Head of caudate nucleus (tissue), 42 donors: ENCODE measurements at regions not wholly inside any gene's neighbourhood (a gene's known extent, or its start where the extent isn't known, plus 50 kb on each side); places are given as distances from the start of the nearest gene placed in this dataset.
"Not testable (repeated sequence)": the region's sequence is repeated elsewhere in the genome, so short reads cannot be mapped to it uniquely, and the experiment has no call there.

Experiments
- DNase-seq, 42 donors: peaks; one replicate each; pipeline versions ENCODE4 v3.0.0 to v3.0.0-alpha.2; 2020 to 2021; ENCODE audit warnings: mixed read lengths in 7 of 42
- intact Hi-C: fragments of 100-400 bp; cut with DNase I; formaldehyde crosslinking; loops from one replicate; pipeline ENCODE4 v1.15.0; 2022

- DNase-seq, result no peak
- intact Hi-C loops, result no loop called here
These were observed 107.9 kb upstream of the RAB4A start for GRCh38 chr1:229162825-229163515.

GRCh38 chr1:229164348-229164747, 106.6 kb upstream of the RAB4A start:
- no peak for DNase-seq
- intact Hi-C loops, result no loop called here

DNA sequence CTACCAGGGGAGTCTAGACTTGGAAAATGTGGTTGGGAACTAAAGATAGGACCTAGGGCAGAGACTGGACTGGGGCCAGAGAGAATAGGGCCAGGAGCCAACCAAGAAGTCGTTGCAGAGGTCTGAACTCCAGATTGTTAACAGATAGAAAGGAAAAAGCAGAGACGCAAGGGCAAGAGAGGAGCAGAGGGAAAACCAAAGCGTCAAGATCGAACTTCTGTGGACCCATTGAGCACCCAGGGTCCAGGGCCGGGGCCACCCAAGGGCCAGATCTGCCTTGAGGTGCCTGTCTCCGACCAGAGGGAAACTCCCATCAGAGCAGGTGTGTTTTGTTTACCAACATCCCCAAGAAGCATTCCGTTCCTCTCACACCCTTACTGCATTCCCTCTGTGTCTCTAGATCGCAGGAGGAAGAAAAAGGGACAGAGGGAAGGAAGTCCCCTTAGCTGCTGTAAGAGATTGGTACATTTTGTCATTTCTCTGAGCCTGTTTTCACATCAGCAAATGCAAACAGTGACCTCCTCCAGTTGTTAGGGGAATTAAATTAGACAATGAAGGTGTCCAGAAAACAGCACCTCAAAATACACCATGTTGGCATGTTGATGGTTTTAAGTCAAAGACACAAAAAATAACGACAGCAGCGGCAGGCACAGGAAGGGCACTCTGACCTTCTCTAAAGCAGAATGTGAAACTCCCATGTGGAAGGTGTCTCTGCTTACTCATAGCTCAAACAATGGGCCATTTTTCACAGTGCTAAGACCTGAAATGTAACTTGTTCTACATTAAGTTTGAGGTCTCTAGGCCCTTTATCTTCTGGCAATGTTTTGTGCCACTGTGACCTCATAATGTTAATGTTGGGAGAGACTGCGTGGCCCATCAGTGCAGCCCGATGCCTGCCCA, 105.8 kb upstream of the RAB4A start:
- DNase-seq, result no peak
- intact Hi-C loops, result no loop called here

- intact Hi-C loops, result no loop called here
- no peak for DNase-seq
These were observed 103.6 kb upstream of the RAB4A start for GRCh38 chr1:229167318-229167717.

GRCh38 chr1:229169399-229169798, 101.5 kb upstream of the RAB4A start:
- no peak for DNase-seq
- intact Hi-C loops, result no loop called here

DNA sequence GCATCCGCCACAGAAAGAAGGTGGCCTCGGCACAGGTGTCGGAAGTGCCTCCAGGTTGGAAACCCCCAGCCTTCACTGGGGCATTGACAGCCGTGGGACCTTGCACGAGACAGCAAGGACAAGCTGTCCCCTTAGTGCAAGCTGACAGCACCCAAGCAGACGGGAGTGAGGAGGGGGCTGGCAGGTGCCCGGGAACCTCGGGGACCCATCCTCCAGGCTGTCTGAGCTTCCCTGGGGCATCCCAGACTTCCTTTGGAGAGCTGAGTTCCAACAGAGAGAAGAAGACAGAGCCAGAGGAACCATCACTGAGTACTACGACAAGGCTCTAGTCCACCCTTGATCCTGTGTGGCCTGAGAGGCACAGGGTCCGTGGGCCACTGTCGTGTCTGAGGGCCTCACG, 100.6 kb upstream of the RAB4A start:
- DNase-seq, result no peak
- intact Hi-C loops, result no loop called here

DNA sequence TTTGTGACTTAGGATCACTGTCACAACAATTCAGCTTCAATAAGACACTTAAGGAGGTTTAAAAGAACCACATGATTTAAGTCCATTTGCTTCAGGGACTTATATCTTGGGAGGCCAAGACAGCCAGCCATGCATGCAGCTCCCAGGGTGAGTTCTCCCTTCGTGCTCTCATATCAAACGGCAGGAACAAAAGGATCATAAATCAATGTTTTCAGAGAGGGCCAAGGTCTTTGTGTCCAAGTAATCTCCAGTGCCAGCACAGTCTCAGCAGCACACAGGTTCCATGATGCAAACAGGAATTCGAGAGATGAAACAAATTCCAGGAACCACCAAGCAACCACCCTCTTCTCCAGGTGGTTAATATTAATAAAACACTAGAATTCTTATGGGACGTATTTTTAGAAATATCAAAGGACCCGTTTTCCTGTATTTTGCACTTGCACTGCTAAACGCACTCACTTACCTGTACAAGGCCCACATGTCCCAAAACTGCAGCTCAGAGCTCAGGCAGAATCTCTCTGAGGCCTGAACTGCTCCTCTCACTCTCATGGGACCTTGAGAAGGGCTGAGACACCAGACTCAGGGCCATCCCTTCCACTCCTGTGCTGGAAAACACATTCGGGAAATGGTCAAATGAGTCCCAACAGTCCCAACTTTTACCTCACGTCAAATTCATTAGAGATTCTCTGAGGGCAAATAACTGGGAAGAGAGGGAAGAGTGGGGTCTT, 100.0 kb upstream of the RAB4A start:
- intact Hi-C loops, result no loop called here
- DNase-seq, result no peak

GRCh38 chr1:229171934-229172333, 99.0 kb upstream of the RAB4A start:
- no peak for DNase-seq
- intact Hi-C loops, result no loop called here

DNA sequence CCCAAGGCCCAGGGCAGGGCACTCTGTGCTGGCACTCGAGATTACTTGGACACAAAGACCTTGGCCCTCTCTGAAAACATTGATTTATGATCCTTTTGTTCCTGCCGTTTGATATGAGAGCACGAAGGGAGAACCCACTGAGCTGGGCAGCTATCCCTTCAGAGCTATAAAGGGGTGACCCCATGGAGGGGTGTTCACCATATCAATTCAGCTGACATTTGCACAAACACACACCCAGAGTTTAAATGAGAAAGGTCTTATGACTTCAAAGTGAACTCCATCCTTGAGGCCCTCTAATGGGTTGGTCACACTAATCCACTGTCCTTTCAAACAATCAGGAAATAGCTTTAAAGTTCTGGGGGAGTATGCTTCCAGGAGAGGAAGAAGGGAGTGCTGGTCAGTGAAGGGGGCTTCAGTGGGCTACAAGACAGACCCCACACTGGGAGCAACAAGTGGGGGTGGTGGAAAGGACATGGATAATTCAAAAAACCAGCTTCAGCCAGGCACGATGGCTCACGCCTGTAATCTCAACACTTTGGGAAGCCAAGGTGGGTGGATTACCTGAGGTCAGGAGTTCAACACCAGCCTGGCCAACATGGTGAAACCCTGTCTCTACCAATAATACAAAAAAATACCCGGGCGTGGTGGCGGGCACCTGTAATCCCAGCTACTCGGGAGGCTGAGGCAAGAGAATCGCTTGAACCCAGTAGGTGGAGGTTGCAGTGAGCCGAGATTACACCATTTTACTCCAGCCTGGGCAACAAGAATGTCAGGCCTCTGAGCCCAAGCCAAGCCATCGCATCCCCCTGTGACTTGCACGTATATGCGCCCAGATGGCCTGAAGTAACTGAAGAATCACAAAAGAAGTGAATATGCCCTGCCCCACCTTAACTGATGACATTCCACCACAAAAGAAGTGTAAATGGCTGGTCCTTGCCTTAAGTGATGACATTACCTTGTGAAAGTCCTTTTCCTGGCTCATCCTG, 97.1 kb upstream of the RAB4A start:
- DNase-seq, intact Hi-C loops: not testable (repeated sequence)

DNA sequence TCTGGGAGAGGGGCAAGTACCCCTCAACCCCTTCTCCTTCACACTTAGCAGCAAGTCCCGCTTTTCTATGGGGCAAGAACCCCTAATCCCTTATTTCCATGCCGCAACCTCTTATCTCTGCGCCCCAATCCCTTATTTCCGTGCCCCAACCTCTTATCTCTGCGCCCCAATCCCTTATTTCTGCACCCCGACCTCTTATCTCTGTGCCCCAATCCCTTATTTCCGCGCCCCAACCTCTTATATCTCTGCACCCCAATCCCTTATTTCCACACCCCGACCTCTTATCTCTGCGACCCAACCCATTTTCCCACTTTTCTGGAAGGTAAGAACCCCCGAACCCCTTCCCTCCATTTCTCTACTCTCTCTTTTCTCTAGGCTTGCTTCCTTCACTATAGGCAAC, 95.6 kb upstream of the RAB4A start:
- DNase-seq, intact Hi-C loops: not testable (repeated sequence)

DNA sequence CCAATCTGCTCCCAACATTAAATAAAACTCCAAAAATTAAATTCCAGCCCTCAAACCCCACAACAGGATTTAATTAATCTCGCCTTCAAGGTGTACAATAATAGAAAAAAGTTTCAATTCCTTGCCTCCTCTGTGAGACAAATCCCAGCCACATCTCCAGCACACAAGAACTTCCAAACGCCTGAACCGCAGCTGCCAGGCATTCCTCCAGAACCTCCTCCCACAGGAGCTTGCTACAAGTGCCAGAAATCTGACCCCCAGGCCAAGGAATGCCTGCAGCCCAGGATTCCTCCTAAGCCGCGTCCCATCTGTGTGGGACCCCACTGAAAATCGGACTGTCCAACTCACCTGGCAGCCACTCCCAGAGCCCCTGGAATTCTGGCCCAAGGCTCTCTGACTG, 94.5 kb upstream of the RAB4A start:
- DNase-seq, intact Hi-C loops: not testable (repeated sequence)

DNA sequence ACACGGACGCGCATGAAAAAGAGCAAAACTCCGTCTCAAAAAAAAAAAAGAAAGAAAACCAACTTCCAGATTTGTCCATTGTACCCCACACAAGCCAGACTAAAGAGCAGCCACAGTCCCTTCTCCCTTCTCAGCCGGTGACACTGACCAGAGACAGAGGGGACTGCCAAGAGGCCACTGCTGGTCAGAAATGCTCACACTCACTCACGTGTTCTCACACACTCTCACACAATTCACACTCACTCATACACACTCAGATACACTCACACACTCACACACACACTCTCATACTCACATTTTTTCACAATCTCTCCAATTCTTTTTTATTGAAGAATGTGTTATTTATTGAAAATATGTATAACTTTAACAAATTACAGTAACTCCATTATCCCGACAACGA, 90.8 kb upstream of the RAB4A start:
- intact Hi-C loops, result no loop called here
- no peak for DNase-seq

GRCh38 chr1:229181419-229181818, 89.5 kb upstream of the RAB4A start:
- intact Hi-C loops, result no loop called here
- no peak for DNase-seq

- DNase-seq, result no peak
These were observed 87.3 kb upstream of the RAB4A start for GRCh38 chr1:229183588-229183987.

DNA sequence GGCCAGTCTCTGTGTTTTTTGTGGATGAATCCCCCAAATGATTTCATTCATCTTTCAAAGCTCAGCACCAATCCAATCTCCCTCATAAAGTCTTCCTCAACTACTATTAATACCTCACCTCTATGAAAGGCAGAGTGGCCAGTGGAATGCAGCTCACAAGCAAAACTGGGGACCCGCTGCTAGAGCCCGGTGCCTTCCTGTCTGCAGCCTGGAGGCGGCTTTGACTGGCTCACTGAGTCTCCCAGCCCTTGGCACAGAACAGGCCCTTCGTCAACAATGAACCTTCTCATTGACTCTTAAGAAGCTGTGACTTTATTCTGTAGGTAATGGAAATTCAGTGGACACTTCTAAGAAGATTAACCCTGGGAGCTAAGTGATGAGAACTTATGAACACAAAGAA, 86.8 kb upstream of the RAB4A start:
- intact Hi-C loops, result no loop called here
- DNase-seq, result no peak

More at GRCh38 chr1:229183588-229183987, 87.3 kb upstream of the RAB4A start:
- intact Hi-C loops, result no loop called here

DNA sequence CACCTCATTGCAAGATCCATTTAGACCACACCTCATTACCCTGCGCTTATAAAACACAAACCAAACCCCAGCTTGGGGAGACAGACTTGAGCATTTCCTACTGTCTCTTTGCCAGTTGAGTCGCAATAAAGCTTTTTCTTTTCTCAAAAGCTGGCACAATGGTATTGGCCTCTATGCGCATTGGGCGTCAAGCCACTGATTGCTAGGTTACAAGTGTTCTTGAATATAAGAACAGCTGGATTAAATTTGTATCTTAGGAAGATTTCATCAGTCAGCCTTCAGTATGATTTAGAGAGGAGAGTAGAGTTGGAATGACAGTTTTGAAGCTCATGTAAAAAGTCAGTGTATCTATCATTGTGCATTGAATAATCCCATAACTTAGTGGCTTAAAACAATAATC, 84.9 kb upstream of the RAB4A start:
- no peak for DNase-seq
- intact Hi-C loops, result no loop called here

- intact Hi-C loops, result no loop called here
- DNase-seq, result no peak
These were observed 84.4 kb upstream of the RAB4A start for GRCh38 chr1:229186373-229187056.

DNA sequence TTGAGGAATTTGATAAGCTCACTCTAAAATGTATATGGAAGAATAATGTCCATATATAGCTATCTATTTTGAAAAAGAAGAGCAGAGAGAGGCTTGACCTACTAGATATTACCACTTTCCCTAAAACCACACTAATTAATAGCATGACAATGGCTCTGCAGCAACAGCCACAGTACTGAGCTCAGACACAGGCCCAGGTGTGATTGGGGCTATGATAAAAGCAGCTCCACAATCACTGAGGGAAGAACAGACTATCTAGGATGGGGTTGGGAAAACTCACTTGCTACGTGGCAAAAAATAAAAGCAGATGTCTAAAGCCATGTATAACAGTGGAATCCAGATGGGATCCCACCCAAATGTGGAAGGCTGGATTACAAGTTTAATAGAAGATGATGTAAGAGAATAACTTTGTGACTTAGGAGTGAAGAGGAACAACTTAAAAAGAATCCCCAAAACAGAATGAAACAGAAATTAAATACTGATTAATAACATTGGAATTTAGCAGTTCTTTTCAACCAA, 80.8 kb upstream of the RAB4A start:
- intact Hi-C loops, result no loop called here
- DNase-seq, result no peak
